ENCODE measurements at regions not wholly inside any gene's neighbourhood (a gene's known extent, or its start where the extent isn't known, plus 50 kb on each side); places are given as distances from the start of the nearest gene placed in this dataset.

DNA sequence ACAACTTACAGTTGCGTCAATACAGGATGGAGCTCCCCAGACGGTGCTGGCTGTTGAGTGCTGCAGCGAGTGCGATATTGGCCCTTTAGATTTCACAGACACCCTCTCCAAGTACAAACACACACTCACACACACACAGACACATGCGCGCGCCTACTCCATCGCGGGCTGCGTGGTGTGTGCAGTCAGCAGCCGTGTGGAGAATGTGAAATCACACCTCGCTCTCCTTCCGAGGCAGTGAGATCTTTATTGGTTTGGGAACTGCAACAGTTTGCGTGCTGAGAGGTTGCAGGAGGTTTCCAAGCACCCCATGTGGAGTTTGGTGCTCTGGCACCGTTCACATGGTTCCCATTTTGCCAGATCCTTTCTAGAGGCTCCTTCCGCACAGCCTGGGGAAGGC lies 372.2 kb downstream of the RRAGC start (continued):
- TF ChIP-seq TRIM24 (IDR thresholded peaks at IDR 0.05) (no peak), THRAP3 (IDR thresholded peaks at IDR 0.05; ENCODE audit: borderline replicate concordance) (no peak), BDP1 (IDR thresholded peaks at IDR 0.05; ENCODE audit: insufficient read depth, insufficient read length) (no peak), RBFOX2 (IDR thresholded peaks at IDR 0.05; ENCODE audit: low read depth, low read length) (no peak), U2AF1 (optimal IDR thresholded peaks at IDR 0.05; ENCODE audit: low read depth, low read length) (no peak)

DNA sequence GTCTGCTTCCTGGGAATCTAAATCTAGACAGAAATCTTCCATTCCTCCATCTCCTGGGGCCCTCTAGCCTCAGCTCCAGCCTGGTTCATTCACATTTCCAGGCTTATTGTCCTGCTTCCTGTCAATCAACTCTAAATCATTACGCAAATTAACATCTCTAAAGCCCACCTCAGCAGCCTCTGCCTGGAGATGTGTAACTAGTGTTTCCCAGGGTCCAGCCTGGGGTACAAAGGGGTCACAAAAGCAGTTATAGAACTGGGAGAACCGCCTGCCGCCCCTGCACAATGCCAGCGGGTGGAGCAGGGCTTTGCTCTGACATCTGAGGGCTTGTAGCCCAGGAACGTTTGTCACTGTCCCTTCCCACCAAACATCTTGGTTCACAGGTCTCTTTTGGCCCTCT lies 373.5 kb downstream of the RRAGC start:
- no peak for DNase-seq (ENCODE audit: extremely low read depth in 1 of 4, low spot score in 3 of 4)
- TF ChIP-seq, protein P1, sequence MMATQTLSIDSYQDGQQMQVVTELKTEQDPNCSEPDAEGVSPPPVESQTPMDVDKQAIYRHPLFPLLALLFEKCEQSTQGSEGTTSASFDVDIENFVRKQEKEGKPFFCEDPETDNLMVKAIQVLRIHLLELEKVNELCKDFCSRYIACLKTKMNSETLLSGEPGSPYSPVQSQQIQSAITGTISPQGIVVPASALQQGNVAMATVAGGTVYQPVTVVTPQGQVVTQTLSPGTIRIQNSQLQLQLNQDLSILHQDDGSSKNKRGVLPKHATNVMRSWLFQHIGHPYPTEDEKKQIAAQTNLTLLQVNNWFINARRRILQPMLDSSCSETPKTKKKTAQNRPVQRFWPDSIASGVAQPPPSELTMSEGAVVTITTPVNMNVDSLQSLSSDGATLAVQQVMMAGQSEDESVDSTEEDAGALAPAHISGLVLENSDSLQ (IDR thresholded peaks at IDR 0.05) = peak; percentile 41
- no peak for TF ChIP-seq ZFPM2 (CRISPR knock-in tag; IDR thresholded peaks at IDR 0.05)
- H3K4me2 ChIP-seq (ENCODE audit: insufficient read depth, low read length) = no peak overlapping the region
- intact Hi-C loops (cut with micrococcal nuclease) = no loop called here
- H3K36me3 ChIP-seq (ENCODE audit: control insufficient read depth, insufficient read depth, low read length) = no peaks in the 10 kb centered on the region
- WGBS (ENCODE audit: insufficient coverage, low coverage, missing lambda C conversion rate) = 4% methylated on average over 5 of the region's 5 CpGs
- no peaks in the 10 kb centered on the region for H3K9me3 ChIP-seq (replicated peaks; ENCODE audit: control insufficient read depth, insufficient read depth, low read depth, low read length)
- H3K79me2 ChIP-seq (ENCODE audit: control insufficient read depth, insufficient read depth, low read length) = no peaks in the 10 kb centered on the region
- no peaks in the 10 kb centered on the region for H4K20me1 ChIP-seq (replicated peaks; ENCODE audit: control insufficient read depth, insufficient read depth, low read length)
- H3K9me1 ChIP-seq (ENCODE audit: control insufficient read depth, insufficient read depth, low read length) = no peaks in the 10 kb centered on the region
- ATAC-seq = no peak
- no TSS peak for BruUV-seq (replicated peaks)
- no peaks in the 10 kb centered on the region for H3K4me1 ChIP-seq (replicated peaks in 1 of 2; ENCODE audit: control insufficient read depth in 2 of 2, insufficient read depth in 2 of 2, low read length in 2 of 2)
- ChIA-PET POLR2A (interaction anchor here (1.2 kb wide), 1 partner anchor 11 kb away, joined by 5 read pairs; no protein-coding TSS in a partner anchor), CTCF (ENCODE audit: low intra/inter-chr PET ratio) (no interaction called here)
- FAIRE-seq = no peak
- H3K9ac ChIP-seq (ENCODE audit: insufficient read depth in 1 of 2, low read depth in 2 of 2, low read length in 2 of 2) = no peak overlapping the region
- H3K27ac ChIP-seq (ENCODE audit: extremely low read depth, low read depth, low read length) = no peak overlapping the region
- peaks cover 18 to 20% of the 10 kb centered on the region in 2 experiments for H3K27me3 ChIP-seq (ENCODE audit: control insufficient read depth in 2 of 2, insufficient read depth in 2 of 2, low read length in 2 of 2)
- H2AFZ ChIP-seq (ENCODE audit: low read depth, low read length) = no peak overlapping the region
- in situ Hi-C loops (cut with MboI) = loop anchor here (5.0 kb wide), 1 partner anchor 96 kb away; no protein-coding TSS in a partner anchor
- H3K4me3 ChIP-seq = no peak overlapping the region

All from K562 (cell line).